ENCODE measurements at regions not wholly inside any gene's neighbourhood (a gene's known extent, or its start where the extent isn't known, plus 50 kb on each side); places are given as distances from the start of the nearest gene placed in this dataset.
"Not testable (repeated sequence)": the region's sequence is repeated elsewhere in the genome, so short reads cannot be mapped to it uniquely, and the experiment has no call there.

DNA sequence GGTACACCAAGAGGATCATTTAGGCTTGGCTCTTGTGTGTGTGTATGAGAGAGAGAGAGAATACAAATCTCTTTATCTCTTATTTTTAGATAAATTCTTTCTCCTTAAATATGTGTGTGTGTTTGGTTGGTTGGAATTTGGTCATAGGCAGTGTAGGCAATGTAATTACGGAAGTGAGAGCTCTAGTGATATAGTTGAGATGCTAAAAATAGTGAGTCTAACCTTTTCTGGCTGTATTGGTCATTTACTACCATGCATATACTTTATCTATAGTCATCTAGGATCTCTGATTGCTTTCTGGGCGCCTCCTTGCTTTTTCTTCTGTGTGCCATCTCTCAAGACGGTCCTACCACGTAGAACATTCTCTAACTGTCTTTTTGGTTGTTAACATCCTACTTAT lies 250.2 kb downstream of the NUF2 start:
- DNase-seq (ENCODE audit: low read depth), result no peak

DNA sequence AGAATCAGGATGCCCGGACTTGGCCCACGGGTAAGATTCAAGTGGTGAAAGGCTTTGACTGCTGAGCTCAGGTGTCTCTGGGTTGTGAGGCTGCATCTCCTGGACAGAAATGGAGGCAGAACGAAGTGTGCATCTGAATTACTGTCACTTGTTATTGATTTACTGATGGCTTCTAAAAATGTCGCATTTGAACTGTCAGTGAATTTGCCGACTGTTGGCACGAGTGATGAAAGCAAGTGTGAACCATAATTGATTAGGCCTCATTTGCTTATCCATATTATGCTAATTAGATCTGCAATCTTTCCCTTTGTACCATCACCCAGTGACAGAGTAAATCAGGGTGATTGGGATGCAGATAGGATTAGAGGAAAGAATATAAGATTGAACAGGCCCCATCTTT lies 252.4 kb downstream of the NUF2 start:
- DNase-seq (ENCODE audit: low read depth), result no peak

DNA sequence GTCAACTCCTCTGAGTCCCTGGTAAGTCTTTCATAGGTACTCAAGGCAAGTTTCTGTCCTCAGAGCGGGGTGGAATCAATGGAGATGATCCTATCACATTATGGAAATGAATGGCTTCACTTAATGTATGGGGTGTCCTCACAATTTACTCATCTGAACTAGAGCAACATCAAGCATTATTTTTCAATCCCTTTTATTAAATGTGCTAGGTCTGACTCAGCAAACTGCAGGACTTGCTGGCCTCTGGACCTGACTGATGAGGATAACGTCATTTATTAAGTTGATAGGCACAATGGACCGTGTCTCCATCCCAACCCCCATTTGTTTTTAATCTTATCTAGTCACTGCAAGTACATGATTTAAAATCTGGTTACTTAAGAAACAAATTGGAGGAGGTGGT lies 259.2 kb downstream of the NUF2 start:
- DNase-seq (ENCODE audit: low read depth), result no peak

DNA sequence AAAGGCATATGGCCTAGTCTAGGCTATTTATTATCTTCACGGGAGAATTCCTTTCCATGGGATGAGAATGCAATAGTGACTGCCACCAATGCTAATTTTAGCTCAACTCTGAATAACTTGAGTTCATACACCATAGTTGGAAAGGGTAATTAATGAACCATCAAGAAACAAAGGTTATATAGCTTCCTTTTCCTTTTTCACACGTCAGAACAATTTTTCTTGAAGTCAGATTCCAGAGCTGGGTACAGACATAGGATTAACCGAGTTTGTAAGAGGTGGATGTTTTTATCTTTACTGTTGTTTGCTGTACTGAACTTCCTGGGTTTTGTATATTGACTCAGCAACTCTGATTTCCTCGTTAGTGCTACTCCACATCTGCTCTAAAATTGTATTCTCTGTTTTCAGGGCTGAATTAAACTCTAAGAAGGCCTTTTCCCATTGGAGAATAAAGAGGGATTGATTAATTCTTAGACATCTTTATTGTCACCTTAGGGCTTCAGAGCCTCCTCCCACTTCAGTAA lies 262.0 kb downstream of the NUF2 start:
- no peak for DNase-seq (ENCODE audit: low read depth)

DNA sequence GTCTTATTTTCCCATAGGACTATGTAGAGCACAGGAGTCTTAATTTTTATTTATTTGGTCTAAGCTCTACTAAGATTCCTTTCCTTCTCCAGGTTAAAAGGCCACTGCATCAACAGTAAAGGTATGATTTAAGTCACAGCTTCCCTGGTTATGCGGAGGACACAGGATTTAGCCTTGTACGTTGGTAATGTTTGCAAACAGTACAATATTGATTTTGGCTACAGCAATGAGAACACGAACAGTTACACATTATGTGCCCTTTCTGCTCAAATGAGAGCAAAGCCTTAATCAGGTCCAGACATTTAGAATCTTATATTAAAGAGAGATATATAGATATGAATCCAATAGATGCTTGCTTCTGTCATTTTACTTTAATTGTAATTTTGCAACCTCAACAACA lies 264.0 kb downstream of the NUF2 start:
- DNase-seq (ENCODE audit: low read depth), result no peak

DNA sequence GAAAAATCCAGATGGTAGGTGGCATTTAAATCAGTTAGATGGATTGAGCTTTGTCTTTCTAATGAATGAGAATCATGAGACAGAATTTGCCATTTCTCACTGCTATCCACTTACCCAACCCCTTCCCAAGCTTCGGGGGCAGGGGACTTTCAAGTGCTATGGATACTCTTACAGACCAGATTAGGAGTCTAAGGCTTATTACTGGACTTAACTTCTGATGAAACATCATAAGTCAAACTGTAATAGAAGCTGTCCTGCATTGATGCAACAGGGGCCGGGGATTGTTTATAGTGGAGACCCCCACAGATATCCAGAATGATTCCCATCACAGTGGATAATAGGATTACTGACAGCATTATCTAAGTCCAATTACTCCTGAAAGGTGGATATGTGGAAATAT lies 267.0 kb downstream of the NUF2 start:
- DNase-seq (ENCODE audit: low read depth), result no peak

DNA sequence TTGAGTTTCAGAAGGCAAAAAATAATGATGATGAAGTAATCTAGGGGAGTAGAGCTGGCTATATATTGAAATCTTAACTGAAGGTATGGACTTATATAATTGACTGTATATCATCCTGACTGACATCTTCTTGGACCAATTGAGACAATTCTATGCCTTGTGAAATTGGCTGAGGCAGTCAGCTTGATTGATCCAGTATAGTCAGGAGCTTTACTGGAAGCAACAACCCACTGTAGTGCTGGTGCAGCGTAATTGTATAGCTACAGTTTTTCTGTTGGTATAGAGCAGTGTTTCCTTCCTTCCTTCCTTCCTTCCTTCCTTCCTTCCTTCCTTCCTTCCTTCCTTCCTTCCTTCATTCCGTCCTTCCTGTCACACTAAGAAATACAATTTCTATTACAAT lies 268.0 kb downstream of the NUF2 start:
- DNase-seq (ENCODE audit: low read depth), result no peak

DNA sequence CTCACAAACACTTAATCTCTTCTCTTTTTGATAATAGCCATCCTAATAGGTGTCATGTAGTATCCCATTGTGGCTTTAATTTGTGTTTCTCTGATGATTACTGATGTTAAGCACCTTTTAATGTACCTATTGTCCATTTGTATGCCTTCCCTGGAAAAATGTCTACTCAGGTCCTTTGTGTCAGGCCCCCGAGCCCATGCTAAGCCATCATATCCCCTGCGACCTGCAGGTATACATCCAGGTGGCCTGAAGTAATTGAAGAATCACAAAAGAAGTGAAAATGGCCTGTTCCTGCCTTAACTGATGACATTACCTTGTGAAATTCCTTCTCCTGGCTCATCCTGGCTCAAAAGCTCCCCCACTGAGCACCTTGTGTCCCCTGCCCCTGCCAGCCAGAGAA lies 269.4 kb downstream of the NUF2 start:
- DNase-seq (ENCODE audit: low read depth), result not testable (repeated sequence)

DNA sequence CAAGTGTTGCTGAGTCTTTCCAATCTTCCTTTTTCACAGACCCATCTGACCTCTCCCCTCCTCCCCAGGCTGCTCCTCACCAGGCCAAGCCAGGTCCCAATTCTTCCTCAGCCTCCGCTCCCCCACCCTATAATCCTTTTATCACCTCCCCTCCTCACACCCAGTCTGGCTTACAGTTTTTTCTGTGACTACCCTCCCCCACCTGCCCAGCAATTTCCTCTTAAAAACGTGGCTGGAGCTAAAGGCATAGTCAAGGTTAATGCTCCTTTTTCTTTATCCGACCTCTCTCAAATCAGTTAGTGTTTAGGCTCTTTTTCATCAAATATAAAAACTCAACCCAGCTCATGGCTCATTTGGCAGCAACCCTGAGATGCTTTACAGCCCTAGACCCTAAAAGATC lies 270.9 kb downstream of the NUF2 start:
- not testable (repeated sequence) for DNase-seq (ENCODE audit: low read depth)

DNA sequence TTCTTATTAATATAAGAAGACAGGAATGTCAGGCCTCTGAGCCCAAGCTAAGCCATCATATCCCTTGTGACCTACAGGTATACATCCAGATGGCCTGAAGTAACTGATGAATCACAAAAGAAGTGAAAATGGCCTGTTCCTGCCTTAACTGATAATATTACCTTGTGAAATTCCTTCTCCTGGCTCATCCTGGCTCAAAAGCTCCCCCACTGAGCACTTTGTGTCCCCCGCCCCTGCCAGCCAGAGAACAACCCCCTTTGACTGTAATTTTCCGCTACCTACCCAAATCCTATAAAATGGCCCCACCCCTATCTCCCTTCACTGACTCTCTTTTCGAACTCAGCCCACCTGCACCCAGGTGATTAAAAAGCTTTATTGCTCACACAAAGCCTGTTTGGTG lies 274.4 kb downstream of the NUF2 start:
- DNase-seq (ENCODE audit: low read depth), result not testable (repeated sequence)

DNA sequence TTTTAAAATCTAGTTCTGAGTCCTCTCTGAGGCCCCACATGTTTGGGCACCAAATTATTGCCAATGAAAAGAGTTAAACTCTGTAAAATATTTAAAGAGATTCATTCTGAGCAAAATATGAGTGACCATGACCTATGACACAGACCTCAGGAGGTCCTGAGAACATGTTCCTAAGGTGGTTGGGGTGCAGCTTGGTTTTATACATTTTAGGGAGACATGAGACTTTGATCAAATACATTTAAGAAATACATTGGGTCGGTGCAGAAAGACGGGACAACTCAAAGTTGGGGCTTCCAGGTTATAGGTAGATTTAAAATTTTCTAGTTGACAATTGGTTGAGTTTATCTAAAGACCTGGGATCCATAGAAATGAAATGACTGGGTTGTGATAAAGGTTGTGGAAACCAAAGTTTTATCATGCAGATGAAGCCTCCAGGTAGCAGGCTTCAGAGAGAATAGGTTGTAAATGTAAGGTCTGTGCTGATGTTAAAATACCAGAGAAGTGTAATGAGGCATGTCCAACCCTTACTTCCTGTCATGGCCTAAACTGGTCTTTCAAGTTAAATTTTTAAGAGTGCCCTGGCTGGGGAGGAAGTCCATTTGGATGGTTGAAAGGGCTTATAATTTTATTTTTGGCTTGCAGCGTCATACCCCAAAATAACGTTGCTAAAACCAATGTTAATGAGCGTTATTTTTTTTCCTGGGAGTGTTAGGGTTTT lies 274.9 kb downstream of the NUF2 start:
- DNase-seq (ENCODE audit: low read depth), result no peak

DNA sequence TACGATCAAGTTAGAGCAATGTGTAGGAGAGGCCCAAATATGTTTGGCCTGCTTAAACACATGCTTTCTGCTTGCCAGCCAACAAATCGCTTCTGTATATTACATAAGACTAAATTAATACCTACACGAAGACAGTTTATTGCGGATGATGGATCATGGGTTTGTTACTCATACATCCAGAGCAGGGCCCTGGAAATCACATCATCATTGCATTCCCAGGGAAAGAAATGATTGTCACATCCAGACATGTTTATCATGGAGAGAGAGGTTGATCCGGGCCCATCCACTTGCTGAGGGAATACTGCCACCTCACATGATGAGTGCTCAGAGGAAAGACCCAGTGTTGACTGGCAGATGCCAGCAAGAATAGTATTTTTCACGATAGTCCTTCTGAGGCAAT lies 282.6 kb downstream of the NUF2 start:
- DNase-seq (ENCODE audit: low read depth), result no peak

DNA sequence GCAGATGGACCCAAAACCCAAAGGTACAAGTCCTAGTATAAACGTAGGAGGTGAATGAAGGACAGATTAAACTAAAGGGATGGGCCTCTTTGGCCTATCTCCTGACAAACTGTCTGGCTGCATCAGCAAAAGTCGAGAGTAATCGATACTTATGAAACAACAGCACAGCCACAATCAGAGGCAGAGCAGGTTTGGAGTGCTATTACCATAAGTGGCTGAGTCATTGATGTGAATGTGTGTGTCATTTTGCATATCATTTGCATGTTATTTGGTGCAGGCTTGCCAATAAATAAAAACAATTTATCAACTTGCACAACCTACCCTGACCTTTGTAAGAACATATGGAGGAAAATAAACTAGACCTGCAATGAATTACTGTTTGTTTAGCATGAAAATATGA lies 283.1 kb downstream of the NUF2 start:
- DNase-seq (ENCODE audit: low read depth), result no peak

DNA sequence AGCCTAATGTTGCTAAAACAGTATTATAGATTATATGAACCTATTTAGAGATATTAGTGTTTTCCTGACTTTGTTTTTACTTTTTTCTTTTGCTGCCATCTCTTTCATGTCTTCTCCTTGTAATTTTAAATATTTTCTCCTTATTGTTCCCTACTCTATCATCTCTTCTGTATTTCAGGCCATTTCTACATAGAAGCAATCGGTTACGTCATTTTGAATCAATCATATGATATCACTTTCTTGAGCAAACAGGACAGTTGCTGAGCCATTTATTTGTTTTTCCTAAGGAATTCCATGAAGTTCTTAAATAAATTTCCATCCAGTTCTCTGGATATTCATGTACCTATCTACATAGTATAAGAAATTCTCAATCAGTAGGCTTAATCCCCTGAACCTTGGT lies 287.2 kb downstream of the NUF2 start:
- DNase-seq (ENCODE audit: low read depth), result no peak

DNA sequence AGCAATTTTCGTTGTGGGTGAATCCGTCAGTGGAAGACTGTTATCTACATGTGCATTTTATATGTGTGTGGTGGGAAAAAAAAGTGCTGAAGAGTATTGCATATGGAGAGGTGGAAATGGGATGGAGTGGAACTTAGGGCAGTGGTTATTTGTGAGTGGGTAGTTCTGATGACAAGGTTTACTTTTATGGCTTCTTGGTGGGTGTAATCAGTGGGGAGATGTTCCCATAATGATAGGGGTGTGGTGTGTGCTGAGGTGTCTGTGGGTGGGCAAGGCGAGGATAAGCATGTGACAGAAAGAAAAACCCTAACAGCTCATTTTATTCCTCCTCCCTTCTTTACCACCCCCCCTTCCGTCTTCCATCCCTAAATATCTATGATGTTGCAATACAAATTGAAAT lies 288.1 kb downstream of the NUF2 start:
- DNase-seq (ENCODE audit: low read depth), result no peak

DNA sequence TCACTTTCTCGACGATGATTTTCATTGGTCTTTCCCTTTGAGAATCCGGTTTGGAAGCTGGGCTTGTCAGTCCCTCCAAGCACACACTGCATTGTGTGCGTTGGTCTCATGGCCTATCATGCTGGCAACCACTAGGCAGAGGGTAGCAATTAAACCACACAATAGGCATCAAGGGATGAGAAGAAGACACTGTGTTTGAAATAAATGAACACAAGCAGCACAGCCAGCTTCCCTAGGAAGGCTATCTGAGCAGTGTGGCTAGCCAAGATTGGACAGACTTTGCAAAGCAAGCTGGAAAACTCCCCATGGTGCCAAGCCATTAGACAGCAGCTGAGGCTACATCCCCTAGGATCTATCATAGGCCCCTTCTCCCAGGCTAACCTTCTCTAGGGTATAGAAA lies 288.7 kb downstream of the NUF2 start:
- DNase-seq (ENCODE audit: low read depth), result no peak

DNA sequence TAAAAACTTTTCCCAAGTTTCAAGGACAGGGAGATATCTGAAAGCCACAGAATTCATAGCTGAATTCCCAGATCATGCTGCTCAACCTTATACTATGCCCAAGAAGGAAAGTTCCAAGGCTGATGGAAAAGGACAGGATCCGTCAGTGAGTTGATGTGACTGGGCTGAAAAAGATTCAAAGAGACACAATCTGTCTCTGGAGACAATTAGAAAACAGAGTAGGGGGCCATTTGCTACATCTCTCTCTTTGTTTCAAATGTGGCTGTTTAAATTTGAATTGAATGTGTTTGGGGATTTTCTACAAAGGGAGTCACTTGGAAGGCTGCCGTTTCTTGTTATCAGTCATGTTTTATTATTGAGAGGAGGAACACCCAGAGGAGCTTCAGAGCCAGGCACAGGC lies 292.6 kb downstream of the NUF2 start:
- DNase-seq (ENCODE audit: low read depth), result no peak

DNA sequence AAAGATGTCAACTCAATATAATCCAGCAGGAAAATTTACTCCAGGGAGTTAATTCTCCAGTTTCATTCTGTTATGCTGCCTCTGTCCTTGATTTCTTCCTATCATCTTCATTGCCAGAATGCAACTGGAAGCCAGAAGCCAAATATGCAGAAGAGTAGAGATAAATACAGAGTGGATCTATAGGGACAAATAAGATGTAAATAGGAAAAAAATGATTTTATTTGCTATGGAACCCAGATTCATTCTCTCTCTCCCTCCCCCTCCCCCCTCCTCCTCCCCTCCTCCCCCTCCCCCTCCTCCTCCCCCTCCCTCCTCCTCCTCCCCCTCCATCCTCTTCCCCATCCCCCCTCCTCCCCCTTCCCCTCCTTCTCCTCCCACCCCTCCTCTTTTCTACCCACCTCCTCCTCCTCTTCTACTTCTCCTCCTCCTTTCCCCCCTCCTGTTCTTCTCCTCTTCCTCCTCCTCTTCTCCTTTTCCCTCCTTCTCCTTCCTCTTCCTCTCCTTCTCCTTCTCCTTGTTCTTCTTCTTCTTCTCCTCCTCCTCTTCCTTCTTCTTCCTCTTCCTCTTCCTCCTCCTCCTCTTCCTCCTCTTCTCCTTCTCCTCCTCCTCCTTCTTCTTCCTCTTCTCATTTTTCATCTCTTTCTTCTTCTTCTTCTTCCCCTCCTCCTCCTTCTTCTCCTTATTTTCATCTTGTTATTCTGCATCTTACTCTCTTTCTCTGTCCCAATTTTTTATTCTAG lies 306.4 kb downstream of the NUF2 start:
- DNase-seq (ENCODE audit: low read depth), result no peak

DNA sequence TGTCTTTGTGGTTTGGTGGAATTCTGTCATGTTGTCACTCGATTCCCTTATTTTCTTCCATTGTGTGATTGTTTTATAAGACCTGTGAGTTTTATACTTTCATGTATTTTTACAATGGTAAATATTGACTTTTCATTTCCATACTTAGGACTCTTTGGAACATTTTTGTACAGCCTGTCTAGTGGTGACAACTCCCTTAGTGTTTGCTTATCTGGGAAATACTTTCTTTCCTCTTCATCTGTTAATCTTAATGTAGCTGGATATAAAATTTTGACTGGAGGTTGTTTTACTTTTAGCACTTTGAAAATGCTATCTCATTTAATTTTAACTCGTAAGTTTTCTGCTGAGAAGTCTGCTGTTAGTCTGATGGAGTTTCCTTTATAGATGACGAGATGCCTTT lies 310.5 kb downstream of the NUF2 start:
- no peak for DNase-seq (ENCODE audit: low read depth)

DNA sequence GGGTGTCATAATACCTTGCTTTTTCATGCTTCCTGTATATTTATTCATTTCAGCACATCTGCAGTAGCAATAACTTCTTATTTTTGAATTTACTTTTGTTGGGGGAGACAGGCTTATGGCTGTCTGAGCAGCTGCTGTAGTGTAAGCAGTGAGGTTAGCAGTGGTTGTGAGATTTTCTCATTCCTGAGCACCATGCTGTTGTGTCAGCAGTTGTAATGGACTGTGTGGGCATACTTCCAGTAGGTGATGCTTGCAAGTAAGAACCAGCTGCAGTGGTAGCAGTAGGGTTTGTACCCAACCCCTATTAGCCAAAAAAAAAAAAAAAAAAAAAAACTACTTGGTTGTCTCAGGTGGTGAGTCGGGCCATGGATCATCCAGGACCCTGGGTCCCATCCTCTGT lies 311.6 kb downstream of the NUF2 start:
- no peak for DNase-seq (ENCODE audit: low read depth)

DNA sequence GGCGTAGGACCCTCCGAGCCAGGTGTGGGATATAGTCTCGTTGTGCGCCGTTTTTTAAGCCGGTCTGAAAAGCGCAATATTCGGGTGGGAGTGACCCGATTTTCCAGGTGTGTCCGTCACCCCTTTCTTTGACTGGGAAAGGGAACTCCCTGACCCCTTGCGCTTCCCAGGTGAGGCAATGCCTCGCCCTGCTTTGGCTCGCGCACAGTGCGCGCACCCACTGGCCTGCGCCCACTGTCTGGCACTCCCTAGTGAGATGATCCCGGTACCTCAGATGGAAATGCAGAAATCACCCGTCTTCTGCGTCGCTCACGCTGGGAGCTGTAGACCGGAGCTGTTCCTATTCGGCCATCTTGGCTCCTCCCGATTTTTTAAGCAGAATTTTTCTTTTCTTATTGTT lies 323.9 kb downstream of the NUF2 start:
- DNase-seq (ENCODE audit: low read depth), result not testable (repeated sequence)

DNA sequence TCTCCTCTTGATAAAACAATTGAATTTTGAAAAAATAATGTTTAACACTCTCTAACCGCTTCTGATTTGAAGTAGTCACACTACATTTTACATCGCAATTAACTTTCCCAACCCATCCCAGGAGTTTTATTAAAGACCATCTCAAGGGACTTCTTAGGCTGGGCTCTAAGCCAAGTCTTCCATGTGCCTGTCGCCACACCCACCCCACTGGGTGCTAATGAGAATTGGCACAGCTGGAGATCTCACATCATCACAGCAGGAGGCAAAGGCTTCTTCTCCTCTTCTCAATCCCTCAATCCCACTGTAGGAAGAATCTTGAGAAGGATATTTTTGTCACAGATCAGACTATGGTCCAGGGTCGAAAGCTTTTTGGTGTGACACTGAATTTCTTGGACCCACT lies 328.9 kb downstream of the NUF2 start:
- no peak for DNase-seq (ENCODE audit: low read depth)

DNA sequence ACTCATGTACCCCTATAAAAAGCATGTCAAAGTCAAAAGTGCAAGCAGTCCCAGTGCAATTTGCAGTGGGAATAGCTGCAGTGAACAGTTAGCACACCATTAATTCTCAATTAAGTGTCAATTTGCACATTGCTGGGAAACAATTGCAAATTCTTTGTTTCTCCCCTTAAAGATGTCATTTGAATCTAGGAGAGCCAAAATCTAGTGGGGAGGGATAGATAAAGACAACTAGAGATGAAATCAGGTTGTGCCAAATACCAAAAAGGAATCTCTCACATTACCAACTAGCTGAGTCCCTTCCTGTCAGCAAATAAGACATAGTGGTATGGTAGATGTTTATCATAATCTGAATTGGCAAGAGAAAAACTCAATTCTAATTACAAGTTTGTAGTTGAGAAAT lies 330.7 kb downstream of the NUF2 start:
- DNase-seq (ENCODE audit: low read depth), result no peak

DNA sequence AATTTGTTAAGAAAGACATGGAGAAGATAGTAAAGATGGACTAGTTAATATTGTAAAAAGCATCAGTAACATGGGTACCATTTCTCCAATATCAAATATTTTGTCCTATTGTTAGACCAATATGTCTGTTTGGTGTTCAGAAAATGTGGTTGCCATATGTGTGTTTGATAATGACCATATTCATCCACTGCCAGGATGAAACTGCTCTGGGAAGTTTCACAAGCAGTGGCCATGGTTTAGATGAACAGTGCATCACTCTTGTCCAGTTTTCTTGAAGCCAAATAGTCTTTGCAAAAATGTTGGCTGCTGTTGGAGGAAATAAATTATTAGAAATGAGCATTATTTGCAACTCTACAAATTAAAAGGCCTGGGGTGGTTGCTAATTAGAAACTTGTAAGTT lies 333.8 kb downstream of the NUF2 start:
- no peak for DNase-seq (ENCODE audit: low read depth)

All from amniotic epithelial cell (primary cell).